HG02885 (cell line): ENCODE measurements at regions not wholly inside any gene's neighbourhood (a gene's known extent, or its start where the extent isn't known, plus 50 kb on each side); places are given as distances from the start of the nearest gene placed in this dataset.
A peak's percentile ranks its signal among the peaks of the same experiment; 100 is the strongest.

Experiments
- ATAC-seq: cut with Tn5 transposase; IDR thresholded peaks from one replicate; pipeline ENCODE4 v1.9.1; 2021; ENCODE audit warnings: mild to moderate bottlenecking; ENCODE audit not compliant: unreplicated experiment, poor library complexity

GRCh38 chr16:80489173-80489572 lies 51.6 kb upstream of the DYNLRB2 start:
- no peak for ATAC-seq

DNA sequence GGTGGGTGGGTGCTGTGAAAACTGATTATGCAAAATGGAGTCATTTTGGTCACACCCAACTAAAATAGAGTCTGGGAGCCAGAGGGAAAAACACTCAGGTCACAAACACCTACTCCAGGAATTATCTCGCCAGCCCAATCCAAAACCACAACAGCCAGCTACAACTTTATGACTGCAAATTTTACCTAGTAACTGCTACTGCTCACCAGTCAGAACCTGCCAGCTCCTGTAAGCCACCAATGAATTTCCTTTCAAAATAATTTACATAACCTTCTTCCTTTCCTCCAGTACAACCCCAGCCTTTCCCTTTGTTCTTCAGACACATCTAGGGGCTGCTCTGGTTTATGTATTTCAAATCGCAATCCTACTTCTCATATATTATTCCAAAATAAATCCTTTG lies 52.6 kb upstream of the DYNLRB2 start:
- no peak for ATAC-seq

GRCh38 chr16:80480664-80481063 lies 60.1 kb upstream of the DYNLRB2 start:
- no peak for ATAC-seq

DNA sequence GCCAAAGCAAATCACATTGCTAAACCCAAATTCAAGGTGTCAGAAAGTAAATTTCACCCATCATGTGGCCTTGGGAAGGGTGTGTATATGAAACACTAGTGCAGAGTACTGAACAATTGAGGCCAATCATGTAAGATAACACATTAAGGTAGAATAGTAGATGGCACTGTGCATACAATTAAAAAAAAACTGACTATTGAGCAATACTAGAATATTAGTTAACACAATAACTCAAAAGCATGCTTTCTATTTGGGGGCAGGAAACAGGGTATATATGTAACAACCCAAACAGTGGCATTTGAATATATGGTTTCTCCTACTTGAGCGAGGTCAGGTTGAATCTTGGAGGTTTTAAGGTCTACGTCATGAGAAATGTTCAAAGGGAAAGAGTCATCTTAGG lies 63.0 kb upstream of the DYNLRB2 start:
- no peak for ATAC-seq

GRCh38 chr16:80468029-80468428 lies 72.8 kb upstream of the DYNLRB2 start:
- no peak for ATAC-seq

DNA sequence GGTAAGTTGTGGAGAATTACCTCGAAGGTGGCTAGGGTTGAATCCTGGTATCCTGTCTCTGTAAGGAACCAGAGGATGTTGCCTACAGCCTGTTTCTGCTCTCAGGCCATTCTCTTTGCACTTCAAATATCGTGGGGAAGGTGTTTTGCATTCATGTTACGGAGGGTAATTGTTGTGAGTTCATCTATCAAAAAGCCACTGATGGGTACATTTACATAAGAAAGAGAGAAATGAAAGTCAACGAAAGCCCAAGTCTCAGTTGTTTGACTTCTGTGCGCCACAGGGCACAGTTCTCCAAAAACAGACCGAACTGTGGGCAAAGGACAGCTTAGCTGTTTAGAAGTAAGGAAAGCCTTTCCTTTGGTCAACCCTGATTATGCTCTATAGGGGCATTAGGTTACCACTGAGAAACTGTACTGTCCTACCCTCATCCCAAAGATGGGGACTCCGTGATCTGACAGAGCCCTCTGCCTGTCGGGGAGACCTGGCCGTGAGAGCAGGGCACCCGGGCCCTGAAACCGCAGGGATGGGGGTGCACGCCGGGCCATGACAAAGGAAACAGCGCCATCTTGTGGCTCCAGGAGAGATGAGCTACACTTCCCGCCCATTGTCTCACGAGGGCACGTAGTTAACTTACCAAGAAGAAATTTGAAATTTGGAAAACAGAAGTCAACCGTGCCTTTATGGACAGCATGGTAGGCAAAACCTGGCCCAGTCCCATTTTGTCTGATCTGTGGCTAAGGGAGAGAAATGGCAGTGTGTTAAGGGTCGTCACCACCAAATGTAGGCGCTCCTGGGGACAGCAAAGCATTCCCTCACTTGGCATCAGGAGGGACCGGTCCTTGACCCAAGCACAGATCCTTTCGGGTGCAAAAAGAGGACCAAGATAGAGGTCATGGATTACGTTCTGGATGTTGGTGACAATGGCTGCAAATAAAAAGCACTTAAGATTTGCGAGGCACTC lies 74.5 kb upstream of the DYNLRB2 start:
- ATAC-seq: peak; percentile 79

- ATAC-seq: no peak
Observed at GRCh38 chr16:80463751-80464495, 76.9 kb upstream of the DYNLRB2 start.

DNA sequence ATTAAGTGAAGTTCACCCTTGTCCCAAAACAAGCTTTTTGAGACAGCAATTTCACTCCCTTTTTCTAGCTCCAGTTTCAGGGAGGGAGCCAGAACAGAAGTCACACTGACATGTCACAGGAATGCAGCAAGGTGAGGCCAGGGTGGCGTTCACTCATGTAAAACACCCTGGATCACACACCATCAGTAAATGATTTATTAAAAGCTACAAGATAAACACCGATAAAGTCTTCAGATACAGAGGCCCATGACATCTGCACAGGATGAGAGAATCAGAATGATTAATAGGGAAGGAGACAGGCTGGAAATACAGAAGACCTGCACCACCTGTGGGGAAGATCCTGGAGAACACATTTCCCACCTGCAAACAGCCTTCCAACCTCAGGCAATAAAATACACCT lies 77.5 kb upstream of the DYNLRB2 start:
- no peak for ATAC-seq

DNA sequence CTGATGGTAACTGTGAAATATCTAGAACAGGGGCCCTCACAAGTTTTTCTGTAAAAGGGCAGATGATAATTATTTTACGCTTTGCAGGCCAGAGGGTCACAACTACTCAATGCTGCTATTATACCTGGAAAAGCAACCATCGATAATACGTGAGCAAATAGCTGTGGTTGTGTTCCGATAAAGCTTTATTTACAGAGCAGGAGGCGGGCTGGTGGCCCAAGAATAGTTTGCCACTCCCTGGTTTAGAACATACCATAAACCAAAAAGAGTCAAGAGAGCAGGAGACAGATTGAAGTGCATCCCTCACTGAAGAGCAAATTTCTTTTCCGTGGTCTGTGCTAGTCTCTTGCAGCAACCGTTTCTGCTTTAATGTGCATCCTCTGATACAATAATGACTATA lies 77.9 kb upstream of the DYNLRB2 start:
- no peak for ATAC-seq

DNA sequence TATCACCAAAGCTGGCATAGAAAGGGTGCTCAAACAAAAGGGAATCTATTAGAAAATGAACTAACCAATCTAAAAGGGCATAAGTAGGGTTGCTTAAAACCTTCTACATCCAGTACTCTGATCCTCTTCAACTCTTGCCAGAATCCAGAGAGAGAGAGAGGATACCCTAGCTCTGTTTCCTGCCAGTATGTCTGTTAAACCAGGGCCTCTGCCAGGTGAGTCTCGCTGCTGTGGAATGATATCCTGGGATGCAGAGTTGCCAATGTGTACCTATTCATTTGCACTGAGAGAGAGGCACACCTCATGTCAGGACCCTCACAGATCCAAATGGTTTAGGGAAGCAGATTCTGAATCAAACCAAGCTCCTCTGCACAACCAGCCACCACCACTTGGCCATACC lies 79.8 kb upstream of the DYNLRB2 start:
- ATAC-seq: no peak

DNA sequence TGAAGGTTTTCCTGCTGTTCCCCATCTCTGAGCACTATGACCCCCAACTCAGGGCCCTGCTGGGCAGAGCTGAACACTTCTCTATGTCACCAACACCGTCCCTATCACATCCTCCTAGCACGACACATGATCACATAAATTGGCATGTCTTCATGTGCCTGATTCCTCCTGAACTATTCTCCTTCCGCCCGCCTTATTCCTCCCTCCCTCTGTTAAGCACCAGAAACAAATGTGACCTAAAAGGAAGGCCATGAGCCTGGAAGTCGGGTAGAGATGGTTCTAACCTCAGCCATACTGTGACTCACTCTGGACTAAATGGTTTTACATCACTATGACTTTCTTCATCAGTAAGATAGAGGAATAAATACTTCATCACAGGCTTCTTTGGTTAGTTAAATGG lies 80.8 kb upstream of the DYNLRB2 start:
- ATAC-seq: no peak

- no peak for ATAC-seq
Observed at GRCh38 chr16:80459331-80459777, 81.4 kb upstream of the DYNLRB2 start.

- ATAC-seq: no peak
Observed at GRCh38 chr16:80457871-80458270, 82.9 kb upstream of the DYNLRB2 start.

GRCh38 chr16:80454802-80455201 lies 86.0 kb upstream of the DYNLRB2 start:
- no peak for ATAC-seq

DNA sequence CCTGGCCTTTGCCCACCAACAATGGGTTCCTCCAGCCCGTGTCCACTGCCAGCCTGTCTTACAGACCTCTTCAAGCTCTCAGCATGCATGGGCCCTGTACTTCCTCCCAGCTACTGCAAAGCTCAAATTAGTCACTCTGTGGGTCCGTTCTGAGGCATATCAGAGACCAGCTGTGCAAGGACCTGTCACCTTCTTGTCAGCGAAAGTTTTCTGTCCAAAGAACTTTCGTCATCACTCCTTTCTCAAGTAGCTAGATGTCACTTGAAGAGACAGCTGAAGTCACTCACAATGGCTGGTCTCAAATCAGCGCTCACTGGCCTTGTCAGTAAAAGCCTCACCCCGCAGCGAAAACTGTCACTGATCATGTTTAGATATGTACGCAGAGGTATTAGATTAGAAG lies 91.4 kb upstream of the DYNLRB2 start:
- no peak for ATAC-seq

- no peak for ATAC-seq
Observed at GRCh38 chr16:80447241-80447640, 93.6 kb upstream of the DYNLRB2 start.

DNA sequence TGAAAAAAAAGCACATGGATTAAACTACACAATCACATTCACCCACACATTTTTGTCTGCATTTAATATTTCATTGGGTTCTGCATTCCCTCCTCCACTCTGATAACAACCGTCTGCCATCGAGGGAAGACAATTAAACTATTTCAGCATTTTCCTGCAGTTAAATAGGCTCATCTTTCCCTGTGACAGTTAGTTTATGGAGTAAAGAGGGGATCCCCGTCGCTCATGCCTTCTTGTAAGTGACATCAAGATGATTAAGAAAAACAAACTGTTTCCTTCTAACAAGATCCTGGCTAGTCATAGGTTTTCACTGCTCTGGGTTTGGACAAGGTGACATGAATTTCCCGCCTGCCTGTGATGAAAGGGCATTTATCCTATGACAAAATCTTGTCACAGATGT lies 98.0 kb upstream of the DYNLRB2 start:
- no peak for ATAC-seq

GRCh38 chr16:80441935-80442334 lies 98.9 kb upstream of the DYNLRB2 start:
- no peak for ATAC-seq

- ATAC-seq: no peak
Observed at GRCh38 chr16:80440667-80441066, 100.1 kb upstream of the DYNLRB2 start.

GRCh38 chr16:80437707-80438106 lies 103.1 kb upstream of the DYNLRB2 start:
- no peak for ATAC-seq

DNA sequence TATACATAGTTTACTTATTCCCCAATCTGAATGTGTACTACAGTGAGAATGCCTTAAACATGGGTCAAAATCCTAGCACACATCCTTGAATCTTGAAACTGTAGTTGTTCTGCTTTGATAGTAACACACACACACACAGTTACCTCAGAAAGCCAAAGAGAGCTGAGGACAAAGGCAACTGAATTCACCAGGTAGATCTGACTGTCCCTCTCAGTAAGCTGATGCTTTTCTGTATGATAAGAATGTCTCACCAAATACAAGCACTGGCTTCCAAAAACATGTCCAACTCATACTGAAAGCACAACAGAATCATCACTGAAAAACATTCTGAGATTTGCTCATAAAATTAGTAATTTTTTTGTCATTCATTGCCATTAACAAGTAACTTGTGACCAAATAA lies 104.3 kb upstream of the DYNLRB2 start:
- no peak for ATAC-seq
